ENCODE measurements at regions not wholly inside any gene's neighbourhood (a gene's known extent, or its start where the extent isn't known, plus 50 kb on each side); places are given as distances from the start of the nearest gene placed in this dataset.

GRCh38 chr11:38176686-38177322 is 1578.8 kb upstream of the RAG2 start:
- no peak for TF ChIP-seq CTCF (IDR thresholded peaks at IDR 0.05; ENCODE audit: unreplicated experiment)
- DNase-seq (ENCODE audit: low spot score, unreplicated experiment) = no peak
- Mint-ChIP-seq H3K36me3 (ENCODE audit: insufficient read depth) (no peaks in the 10 kb centered on the region), H3K4me1 (ENCODE audit: low read depth) (peaks cover 3% of the 10 kb centered on the region), H3K27me3 (no peaks in the 10 kb centered on the region), H3K4me3 (ENCODE audit: low read depth) (no peak overlapping the region), H3K9me3 (ENCODE audit: low read depth) (peaks cover 4% of the 10 kb centered on the region), H3K27ac (no peak overlapping the region)

- Mint-ChIP-seq H3K27me3 (no peaks in the 10 kb centered on the region), H3K27ac (no peak overlapping the region), H3K4me1 (ENCODE audit: low read depth) (peaks cover 3% of the 10 kb centered on the region), H3K36me3 (ENCODE audit: insufficient read depth) (no peaks in the 10 kb centered on the region), H3K9me3 (ENCODE audit: low read depth) (peaks cover 4% of the 10 kb centered on the region), H3K4me3 (ENCODE audit: low read depth) (no peak overlapping the region)
- TF ChIP-seq CTCF (IDR thresholded peaks at IDR 0.05; ENCODE audit: unreplicated experiment) = no peak
- DNase-seq (ENCODE audit: low spot score, unreplicated experiment) = no peak
Measured at GRCh38 chr11:38173676-38174075, 1575.6 kb upstream of the RAG2 start.

- Mint-ChIP-seq H3K27ac (no peak overlapping the region), H3K27me3 (no peaks in the 10 kb centered on the region), H3K4me3 (ENCODE audit: low read depth) (no peak overlapping the region), H3K36me3 (ENCODE audit: insufficient read depth) (no peaks in the 10 kb centered on the region), H3K9me3 (ENCODE audit: low read depth) (peaks cover 6% of the 10 kb centered on the region), H3K4me1 (ENCODE audit: low read depth) (peaks cover 3% of the 10 kb centered on the region)
- TF ChIP-seq CTCF (IDR thresholded peaks at IDR 0.05; ENCODE audit: unreplicated experiment) = no peak
- no peak for DNase-seq (ENCODE audit: low spot score, unreplicated experiment)
Measured at GRCh38 chr11:38169286-38169685, 1571.2 kb upstream of the RAG2 start.

GRCh38 chr11:38163526-38163925 is 1565.5 kb upstream of the RAG2 start:
- Mint-ChIP-seq H3K4me1 (ENCODE audit: low read depth) (no peaks in the 10 kb centered on the region), H3K27me3 (no peaks in the 10 kb centered on the region)

GRCh38 chr11:38160433-38160832 is 1562.4 kb upstream of the RAG2 start:
- Mint-ChIP-seq H3K4me3 (ENCODE audit: low read depth) (no peak overlapping the region), H3K36me3 (ENCODE audit: insufficient read depth) (no peaks in the 10 kb centered on the region), H3K27me3 (no peaks in the 10 kb centered on the region), H3K27ac (no peak overlapping the region), H3K9me3 (ENCODE audit: low read depth) (peaks cover 9% of the 10 kb centered on the region), H3K4me1 (ENCODE audit: low read depth) (no peaks in the 10 kb centered on the region)
- no peak for TF ChIP-seq CTCF (IDR thresholded peaks at IDR 0.05; ENCODE audit: unreplicated experiment)
- DNase-seq (ENCODE audit: low spot score, unreplicated experiment) = no peak

More at GRCh38 chr11:38163526-38163925, 1565.5 kb upstream of the RAG2 start:
- no peaks in the 10 kb centered on the region for H3K36me3 Mint-ChIP-seq (ENCODE audit: insufficient read depth)
- TF ChIP-seq CTCF (IDR thresholded peaks at IDR 0.05; ENCODE audit: unreplicated experiment) = no peak
- H3K4me3 Mint-ChIP-seq (ENCODE audit: low read depth) = no peak overlapping the region
- DNase-seq (ENCODE audit: low spot score, unreplicated experiment) = no peak
- no peak overlapping the region for H3K27ac Mint-ChIP-seq
- H3K9me3 Mint-ChIP-seq (ENCODE audit: low read depth) = peaks cover 9% of the 10 kb centered on the region
